HCT116 (cell line): ENCODE measurements at regions not wholly inside any gene's neighbourhood (a gene's known extent, or its start where the extent isn't known, plus 50 kb on each side); places are given as distances from the start of the nearest gene placed in this dataset.
"Not testable (repeated sequence)": the region's sequence is repeated elsewhere in the genome, so short reads cannot be mapped to it uniquely, and the experiment has no call there.

Source experiments
- ATAC-seq: fragments of 200-7000 bp; cut with Tn5 transposase; 2 replicates; pipeline ENCODE4 v1.9.1; 2020; ENCODE audit warnings: mild to moderate bottlenecking, moderate library complexity
- BruUV-seq: library from RNA; stranded (reverse); fragments of 400-500 nt; replicated peaks from 2 replicates; lab custom pipeline; 2021; lab: Mats Ljungman, UMichigan
- CTCF ChIA-PET: fragments of 300-600 bp; sonication (Branson Sonifier 250); formaldehyde crosslinking; loops from one replicate; lab custom pipeline; 2021; ENCODE audit warnings: antibody characterized with exemption; lab: Charles Lee
- POLR2A ChIA-PET: fragments of 300-600, 350-600 bp; sonication (Branson Sonifier 250); formaldehyde crosslinking; loops from one replicate; lab custom pipeline; 2021; ENCODE audit warnings: antibody characterized with exemption; lab: Charles Lee
- RAD21 ChIA-PET, 2 experiments: fragments of 300-600 bp; sonication (Branson Sonifier 250); formaldehyde crosslinking; loops; one replicate each; lab custom pipeline; 2023; ENCODE audit warnings: low total read pairs in 2 of 2; ENCODE audit not compliant: uncharacterized antibody in 2 of 2, unreplicated experiment in 2 of 2, low non-redundant PET in 1 of 2; lab: Charles Lee
- DNase-seq: peaks from one replicate; pipeline ENCODE4 v3.0.0-alpha.2; 2010; ENCODE audit warnings: low read depth, low spot score
- H2AFZ ChIP-seq: fragments of 200-600 bp; shearing (Covaris generic), sonication (generic); 2 replicates; pipeline ENCODE4 v1.6.1; 2017; ENCODE audit warnings: low read depth, mixed run types, mixed read lengths, antibody characterized with exemption, low read length; ENCODE audit not compliant: poor library complexity, severe bottlenecking
- H3K27ac ChIP-seq: 2 replicates; pipeline ENCODE4 v1.5.1; 2012; ENCODE audit warnings: low read depth, low read length
- H3K27me3 ChIP-seq: fragments of 200-600 bp; sonication (generic); 2 replicates; pipeline ENCODE4 v1.6.1; 2016; ENCODE audit warnings: mixed run types, low read length, mixed read lengths; ENCODE audit not compliant: insufficient read depth
- H3K36me3 ChIP-seq, 2 experiments: fragments of 200-500 bp in 1 of 2; fragments of 200-600 bp in 1 of 2; sonication (Bioruptor generic) in 1 of 2; sonication (generic) in 1 of 2; 2 replicates each; pipeline versions ENCODE4 v1.5.1 to v1.6.1; 2014 to 2016; ENCODE audit warnings: low read length in 2 of 2, inconsistent platforms in 1 of 2, mixed read lengths in 1 of 2, mixed run types in 1 of 2; ENCODE audit not compliant: insufficient read depth in 2 of 2, control insufficient read depth in 1 of 2
- H3K4me1 ChIP-seq, 2 experiments: fragments of 200-600 bp in 1 of 2; sonication (generic) in 1 of 2; 2 replicates each; pipeline versions ENCODE4 v1.5.1 to v1.6.1; 2012 to 2017; ENCODE audit warnings: low read length in 2 of 2, inconsistent platforms in 1 of 2, mild to moderate bottlenecking in 1 of 2, mixed read lengths in 1 of 2, mixed run types in 1 of 2, moderate library complexity in 1 of 2; ENCODE audit not compliant: insufficient read depth in 2 of 2, control insufficient read depth in 1 of 2
- H3K4me2 ChIP-seq: fragments of 200-600 bp; sonication (generic); 2 replicates; pipeline ENCODE4 v1.6.1; 2017; ENCODE audit warnings: mixed run types, low read length, mixed read lengths
- H3K4me3 ChIP-seq, 2 experiments: fragments of 200-600 bp in 1 of 2; sonication (generic) in 1 of 2; replicated peaks in 1 of 2; 2 replicates each; pipeline ENCODE4 v1.5.1; 2011 to 2016; ENCODE audit warnings: low read length in 2 of 2, control low read depth in 1 of 2, low read depth in 1 of 2, mild to moderate bottlenecking in 1 of 2, mixed read lengths in 1 of 2, mixed run types in 1 of 2
- H3K79me2 ChIP-seq: fragments of 200-600 bp; sonication (generic); 2 replicates; pipeline ENCODE4 v1.6.1; 2017; ENCODE audit warnings: mild to moderate bottlenecking, mixed run types, low read length, moderate library complexity, mixed read lengths; ENCODE audit not compliant: insufficient read depth
- H3K9ac ChIP-seq: fragments of 200-600 bp; sonication (generic); 2 replicates; pipeline ENCODE4 v1.6.1; 2016; ENCODE audit warnings: low read length, mixed read lengths
- H3K9me2 ChIP-seq: fragments of 200-600 bp; sonication (generic), shearing (Covaris generic); 2 replicates; pipeline ENCODE4 v1.6.1; 2017; ENCODE audit warnings: mixed run types, mild to moderate bottlenecking, moderate library complexity; ENCODE audit not compliant: insufficient read depth
- H3K9me3 ChIP-seq, 2 experiments: fragments of 200-500 bp in 1 of 2; fragments of 200-600 bp in 1 of 2; sonication (Bioruptor generic) in 1 of 2; sonication (generic) in 1 of 2; 2 replicates each; pipeline ENCODE4 v1.6.1; 2014 to 2017; ENCODE audit warnings: low read length in 2 of 2, mixed read lengths in 2 of 2, inconsistent platforms in 1 of 2, low read depth in 1 of 2, mild to moderate bottlenecking in 1 of 2, mixed run types in 1 of 2, moderate library complexity in 1 of 2; ENCODE audit not compliant: control insufficient read depth in 1 of 2, insufficient read depth in 1 of 2
- H4K20me1 ChIP-seq: fragments of 200-600 bp; sonication (generic), shearing (Covaris generic); 2 replicates; pipeline ENCODE4 v1.6.1; 2017; ENCODE audit warnings: mixed run types, mild to moderate bottlenecking, moderate library complexity; ENCODE audit not compliant: insufficient read depth
- CBX3 ChIP-seq: IDR thresholded peaks from 2 replicates; pipeline ENCODE4 v1.6.1; 2012; ENCODE audit warnings: low read depth
- CTCF ChIP-seq, 3 experiments: fragments of 200-600 bp in 1 of 3; sonication (generic) in 1 of 3; IDR thresholded peaks in 2 of 3; conservative IDR thresholded peaks in 1 of 3; 2 replicates each; pipeline ENCODE4 v1.5.1; 2012 to 2017; ENCODE audit warnings: low read depth in 2 of 3, low read length in 2 of 3, antibody characterized with exemption in 1 of 3, borderline replicate concordance in 1 of 3, control low read depth in 1 of 3, mild to moderate bottlenecking in 1 of 3, mixed read lengths in 1 of 3, mixed run types in 1 of 3, moderate library complexity in 1 of 3; ENCODE audit not compliant: insufficient read depth in 1 of 3
- EGR1 ChIP-seq: IDR thresholded peaks from 2 replicates; pipeline ENCODE4 v1.6.1; 2012; ENCODE audit warnings: low read depth
- ELF1 ChIP-seq: IDR thresholded peaks from 2 replicates; pipeline ENCODE4 v1.6.1; 2012; ENCODE audit warnings: low read depth, borderline replicate concordance
- FOSL1 ChIP-seq: IDR thresholded peaks from 2 replicates; pipeline ENCODE4 v1.6.1; 2012; ENCODE audit warnings: low read depth
- JUND ChIP-seq: IDR thresholded peaks from 2 replicates; pipeline ENCODE4 v1.6.1; 2012
- POLR2AphosphoS5 ChIP-seq: IDR thresholded peaks from 2 replicates; pipeline ENCODE4 v1.6.1; 2011; ENCODE audit warnings: mild to moderate bottlenecking, low read depth, low read length, moderate library complexity
- SIN3A ChIP-seq: IDR thresholded peaks from 2 replicates; pipeline ENCODE4 v1.6.1; 2012; ENCODE audit warnings: low read depth
- SP1 ChIP-seq: IDR thresholded peaks from 2 replicates; pipeline ENCODE4 v1.6.1; 2012; ENCODE audit warnings: low read depth
- SRF ChIP-seq: IDR thresholded peaks from 2 replicates; pipeline ENCODE4 v1.6.1; 2012; ENCODE audit warnings: low read depth
- TCF7L2 ChIP-seq: IDR thresholded peaks from 2 replicates; pipeline ENCODE4 v1.7.0; 2011; ENCODE audit warnings: borderline replicate concordance, inconsistent platforms; ENCODE audit not compliant: insufficient read depth, insufficient read length; ENCODE audit errors: extremely low read depth
- YY1 ChIP-seq: IDR thresholded peaks from 2 replicates; pipeline ENCODE4 v1.6.1; 2011; ENCODE audit warnings: low read length, low read depth, moderate library complexity, mild to moderate bottlenecking; ENCODE audit not compliant: insufficient replicate concordance; ENCODE audit errors: extremely low read depth
- ZNF274 ChIP-seq: fragments of 200-500 bp; sonication (Bioruptor generic); IDR thresholded peaks from 2 replicates; pipeline ENCODE4 v1.6.1; 2014; ENCODE audit warnings: mild to moderate bottlenecking, low read depth, low read length, inconsistent platforms
- intact Hi-C: fragments of 100-400 bp; cut with micrococcal nuclease; formaldehyde crosslinking; loops from 2 replicates; pipeline ENCODE4 v1.10.0; 2022
- TF ChIP-seq, protein P1 (sequence below): IDR thresholded peaks from 2 replicates; pipeline ENCODE4 v1.6.1; 2012
- TF ChIP-seq, protein P2 (sequence below): IDR thresholded peaks from 2 replicates; pipeline ENCODE4 v1.6.1; 2012
- TF ChIP-seq, protein P3 (sequence below): IDR thresholded peaks from 2 replicates; pipeline ENCODE4 v1.6.1; 2011; ENCODE audit warnings: mild to moderate bottlenecking, low read length, moderate library complexity; ENCODE audit not compliant: insufficient replicate concordance; ENCODE audit errors: extremely low read depth

DNA sequence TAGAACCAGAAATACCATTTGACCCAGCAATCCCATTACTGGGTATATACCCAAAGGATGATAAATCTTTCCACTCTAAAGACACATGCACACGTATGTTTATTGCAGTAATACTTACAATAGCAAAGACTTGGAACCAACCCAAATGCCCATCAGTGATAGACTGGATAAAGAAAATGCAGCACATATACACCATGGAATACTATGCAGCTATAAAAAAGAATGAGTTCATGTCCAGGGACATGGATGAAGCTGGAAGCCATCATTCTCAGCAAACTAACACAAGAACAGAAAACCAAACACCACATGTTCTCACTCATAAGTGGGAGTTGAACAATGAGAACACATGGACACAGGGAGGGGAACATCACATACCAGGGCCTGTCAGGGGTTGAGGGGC lies 137.9 kb downstream of the PXDC1 start:
- H3K9me3 ChIP-seq, intact Hi-C loops, H3K27me3 ChIP-seq, H3K79me2 ChIP-seq, ATAC-seq, H3K27ac ChIP-seq, H3K36me3 ChIP-seq, DNase-seq, H2AFZ ChIP-seq, RAD21 ChIA-PET, H4K20me1 ChIP-seq, H3K9ac ChIP-seq, H3K9me2 ChIP-seq, POLR2A ChIA-PET, H3K4me2 ChIP-seq, CTCF ChIA-PET, H3K4me3 ChIP-seq, BruUV-seq: not testable (repeated sequence)
- H3K4me1 ChIP-seq: peaks cover 23 to 32% of the 10 kb centered on the region in 2 experiments

- no peak overlapping the region for H3K9ac ChIP-seq
- H3K27ac ChIP-seq: peak overlapping the region; percentile 53
- no peaks in the 10 kb centered on the region for H3K36me3 ChIP-seq
- ATAC-seq (peak; percentile 84), DNase-seq (peak; percentile 68)
- no TSS peak for BruUV-seq
- RAD21 ChIA-PET: no interaction called here
- POLR2A ChIA-PET: no interaction called here
- no peaks in the 10 kb centered on the region for H3K9me2 ChIP-seq
- peak overlapping the region; percentile 70 for H3K4me2 ChIP-seq
- CTCF ChIA-PET: no interaction called here
- H3K27me3 ChIP-seq: no peaks in the 10 kb centered on the region
- no peaks in the 10 kb centered on the region for H4K20me1 ChIP-seq
- peaks cover 23 to 32% of the 10 kb centered on the region in 2 experiments for H3K4me1 ChIP-seq
- H2AFZ ChIP-seq: peak overlapping the region; percentile 73
- intact Hi-C loops: no loop called here
- H3K4me3 ChIP-seq: peak overlapping the region; percentile 0 to 19; a peak in 2 of 4 replicates
- no peaks in the 10 kb centered on the region for H3K9me3 ChIP-seq
- H3K79me2 ChIP-seq: no peaks in the 10 kb centered on the region
- TF ChIP-seq, protein P1, sequence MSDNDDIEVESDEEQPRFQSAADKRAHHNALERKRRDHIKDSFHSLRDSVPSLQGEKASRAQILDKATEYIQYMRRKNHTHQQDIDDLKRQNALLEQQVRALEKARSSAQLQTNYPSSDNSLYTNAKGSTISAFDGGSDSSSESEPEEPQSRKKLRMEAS: no peak
- TF ChIP-seq SRF (0 out of 2 replicates have a peak, but pooled peaks have one; percentile 35), POLR2AphosphoS5 (0 out of 2 replicates have a peak, but pooled peaks have one; percentile 5), SIN3A (peak; percentile 69; the same call in 1 of the 2 replicates), SP1 (peak; percentile 57), ELF1 (no peak), EGR1 (no peak), JUND (peak; percentile 82), YY1 (peak; percentile 50), TCF7L2 (no peak), ZNF274 (no peak), CBX3 (peak; percentile 36; the same call in 1 of the 2 replicates), FOSL1 (peak; percentile 87), CTCF (IDR thresholded peaks at IDR 0.05 in 2 of 3, conservative IDR thresholded peaks at IDR 0.05 in 1 of 3; ENCODE audit: borderline replicate concordance in 1 of 3, insufficient read depth in 1 of 3, low read depth in 2 of 3, low read length in 2 of 3) (no peak)
- TF ChIP-seq, protein P2, sequence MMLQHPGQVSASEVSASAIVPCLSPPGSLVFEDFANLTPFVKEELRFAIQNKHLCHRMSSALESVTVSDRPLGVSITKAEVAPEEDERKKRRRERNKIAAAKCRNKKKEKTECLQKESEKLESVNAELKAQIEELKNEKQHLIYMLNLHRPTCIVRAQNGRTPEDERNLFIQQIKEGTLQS: no peak
- TF ChIP-seq, protein P3, sequence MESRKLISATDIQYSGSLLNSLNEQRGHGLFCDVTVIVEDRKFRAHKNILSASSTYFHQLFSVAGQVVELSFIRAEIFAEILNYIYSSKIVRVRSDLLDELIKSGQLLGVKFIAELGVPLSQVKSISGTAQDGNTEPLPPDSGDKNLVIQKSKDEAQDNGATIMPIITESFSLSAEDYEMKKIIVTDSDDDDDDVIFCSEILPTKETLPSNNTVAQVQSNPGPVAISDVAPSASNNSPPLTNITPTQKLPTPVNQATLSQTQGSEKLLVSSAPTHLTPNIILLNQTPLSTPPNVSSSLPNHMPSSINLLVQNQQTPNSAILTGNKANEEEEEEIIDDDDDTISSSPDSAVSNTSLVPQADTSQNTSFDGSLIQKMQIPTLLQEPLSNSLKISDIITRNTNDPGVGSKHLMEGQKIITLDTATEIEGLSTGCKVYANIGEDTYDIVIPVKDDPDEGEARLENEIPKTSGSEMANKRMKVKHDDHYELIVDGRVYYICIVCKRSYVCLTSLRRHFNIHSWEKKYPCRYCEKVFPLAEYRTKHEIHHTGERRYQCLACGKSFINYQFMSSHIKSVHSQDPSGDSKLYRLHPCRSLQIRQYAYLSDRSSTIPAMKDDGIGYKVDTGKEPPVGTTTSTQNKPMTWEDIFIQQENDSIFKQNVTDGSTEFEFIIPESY: no peak
These were observed 139.0 kb downstream of the PXDC1 start for GRCh38 chr6:3612341-3613041.
